Activated naive CD8-positive, alpha-beta T cell treated with anti-CD3 and anti-CD28 coated beads, Interleukin-2, amount 10 ng/mL, durations not matched to agents 7 days and 5 days (primary cell): ENCODE measurements at regions not wholly inside any gene's neighbourhood (a gene's known extent, or its start where the extent isn't known, plus 50 kb on each side); places are given as distances from the start of the nearest gene placed in this dataset.

Source experiments
- ATAC-seq: fragments of 150-1000 bp; cut with Tn5 transposase; one replicate; pipeline ENCODE4 v1.10.0; 2021; ENCODE audit warnings: low read depth, moderate library complexity
- POLR2A ChIA-PET: fragments of 350-600 bp; sonication (Branson Sonifier 250); formaldehyde crosslinking; loops from one replicate; lab custom pipeline; 2021; ENCODE audit warnings: antibody characterized with exemption; lab: Charles Lee
- DNase-seq: peaks from one replicate; pipeline ENCODE4 v3.0.0; 2021
- H3K27ac Mint-ChIP-seq: one replicate; pipeline ENCODE4 v1.8.0; 2022; ENCODE audit warnings: mild to moderate bottlenecking, mixed read lengths
- H3K27me3 Mint-ChIP-seq: one replicate; pipeline ENCODE4 v1.8.0; 2022; ENCODE audit warnings: mild to moderate bottlenecking, moderate library complexity, mixed read lengths
- H3K36me3 Mint-ChIP-seq: one replicate; pipeline ENCODE4 v1.8.0; 2021; ENCODE audit warnings: mild to moderate bottlenecking, mixed read lengths
- H3K4me1 Mint-ChIP-seq: one replicate; pipeline ENCODE4 v1.8.0; 2021; ENCODE audit warnings: mixed read lengths
- H3K4me3 Mint-ChIP-seq: one replicate; pipeline ENCODE4 v1.8.0; 2022; ENCODE audit warnings: mild to moderate bottlenecking, moderate library complexity, mixed read lengths
- H3K9me3 Mint-ChIP-seq: one replicate; pipeline ENCODE4 v1.8.0; 2021; ENCODE audit warnings: mixed read lengths

DNA sequence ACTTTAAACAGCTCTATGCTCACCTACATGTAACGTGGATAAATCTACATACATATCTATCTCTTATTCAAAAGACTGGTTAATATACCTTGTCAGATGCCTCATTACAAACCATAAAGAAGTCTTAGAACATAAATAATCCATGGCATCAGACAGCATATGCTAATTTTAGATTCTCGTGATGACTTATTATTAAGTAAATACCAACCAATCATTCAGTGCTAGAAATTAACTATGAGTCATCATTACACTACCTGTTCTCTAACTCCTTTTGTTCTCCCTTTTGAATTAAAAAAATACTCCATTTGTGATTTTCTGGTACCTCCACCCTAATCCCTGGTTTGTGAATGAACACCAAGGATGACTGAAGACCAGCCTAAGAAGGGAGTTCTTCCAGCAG is 754.3 kb upstream of the ARGLU1 start:
- Mint-ChIP-seq H3K27me3 (no peaks in the 10 kb centered on the region), H3K36me3 (no peaks in the 10 kb centered on the region), H3K27ac (no peak overlapping the region), H3K4me1 (no peaks in the 10 kb centered on the region), H3K4me3 (no peak overlapping the region), H3K9me3 (no peaks in the 10 kb centered on the region)
- POLR2A ChIA-PET, result no interaction called here
- DNase-seq (no peak), ATAC-seq (no peak)

GRCh38 chr13:107305178-107305577 is 737.2 kb upstream of the ARGLU1 start:
- no peak for ATAC-seq

DNA sequence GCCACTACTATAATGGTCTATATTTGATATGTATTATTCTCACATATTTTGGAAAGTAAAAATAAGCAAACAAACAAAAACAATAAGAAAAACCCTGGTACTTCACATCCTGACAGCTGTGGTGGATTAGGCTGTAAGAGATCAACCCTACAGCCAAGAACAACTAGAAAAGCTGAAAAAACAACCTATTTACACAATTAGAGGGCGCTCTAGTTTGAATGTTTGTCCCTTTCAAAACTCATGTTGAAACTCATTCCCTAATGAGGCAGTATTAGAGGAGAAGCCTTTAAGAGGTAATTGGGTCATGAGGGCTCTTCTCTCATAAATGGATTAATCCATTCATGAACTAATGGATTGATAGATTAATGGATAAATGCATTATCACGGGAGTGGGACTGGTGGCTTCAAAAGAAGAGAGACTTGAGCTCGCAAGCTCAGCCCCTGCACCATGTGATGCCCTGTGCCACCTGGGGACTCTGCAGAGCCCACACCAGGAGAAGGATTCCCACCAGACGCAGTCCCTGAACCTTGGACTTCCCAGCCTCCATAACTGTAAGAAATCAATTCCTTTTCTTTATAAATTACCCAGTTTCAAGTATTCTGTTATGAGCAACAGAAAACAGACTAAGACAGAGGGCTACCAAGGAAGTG is 733.9 kb upstream of the ARGLU1 start:
- POLR2A ChIA-PET, result no interaction called here
- ATAC-seq (no peak), DNase-seq (no peak)
- H3K27me3 Mint-ChIP-seq, result no peaks in the 10 kb centered on the region
- H3K4me3 Mint-ChIP-seq, result no peak overlapping the region
- no peak overlapping the region for H3K27ac Mint-ChIP-seq
- no peaks in the 10 kb centered on the region for H3K36me3 Mint-ChIP-seq
- H3K9me3 Mint-ChIP-seq, result peaks cover 4% of the 10 kb centered on the region
- H3K4me1 Mint-ChIP-seq, result no peaks in the 10 kb centered on the region

More at GRCh38 chr13:107305178-107305577, 737.2 kb upstream of the ARGLU1 start:
- POLR2A ChIA-PET, result no interaction called here
- Mint-ChIP-seq H3K4me1 (no peaks in the 10 kb centered on the region), H3K9me3 (peaks cover 3% of the 10 kb centered on the region), H3K36me3 (no peaks in the 10 kb centered on the region), H3K27me3 (no peaks in the 10 kb centered on the region), H3K4me3 (no peak overlapping the region), H3K27ac (no peak overlapping the region)
- no peak for DNase-seq

GRCh38 chr13:107299717-107300116 is 731.8 kb upstream of the ARGLU1 start:
- no peaks in the 10 kb centered on the region for H3K4me1 Mint-ChIP-seq
- no peak overlapping the region for H3K27ac Mint-ChIP-seq
- POLR2A ChIA-PET, result no interaction called here
- H3K27me3 Mint-ChIP-seq, result no peaks in the 10 kb centered on the region
- H3K9me3 Mint-ChIP-seq, result peaks cover 4% of the 10 kb centered on the region
- no peaks in the 10 kb centered on the region for H3K36me3 Mint-ChIP-seq
- ATAC-seq (no peak), DNase-seq (no peak)
- no peak overlapping the region for H3K4me3 Mint-ChIP-seq

- Mint-ChIP-seq H3K27ac (no peak overlapping the region), H3K4me1 (no peaks in the 10 kb centered on the region), H3K9me3 (peaks cover 4% of the 10 kb centered on the region), H3K36me3 (no peaks in the 10 kb centered on the region), H3K4me3 (no peak overlapping the region), H3K27me3 (no peaks in the 10 kb centered on the region)
- POLR2A ChIA-PET, result no interaction called here
- DNase-seq (no peak), ATAC-seq (no peak)
These were observed 728.9 kb upstream of the ARGLU1 start for GRCh38 chr13:107296804-107297203.

DNA sequence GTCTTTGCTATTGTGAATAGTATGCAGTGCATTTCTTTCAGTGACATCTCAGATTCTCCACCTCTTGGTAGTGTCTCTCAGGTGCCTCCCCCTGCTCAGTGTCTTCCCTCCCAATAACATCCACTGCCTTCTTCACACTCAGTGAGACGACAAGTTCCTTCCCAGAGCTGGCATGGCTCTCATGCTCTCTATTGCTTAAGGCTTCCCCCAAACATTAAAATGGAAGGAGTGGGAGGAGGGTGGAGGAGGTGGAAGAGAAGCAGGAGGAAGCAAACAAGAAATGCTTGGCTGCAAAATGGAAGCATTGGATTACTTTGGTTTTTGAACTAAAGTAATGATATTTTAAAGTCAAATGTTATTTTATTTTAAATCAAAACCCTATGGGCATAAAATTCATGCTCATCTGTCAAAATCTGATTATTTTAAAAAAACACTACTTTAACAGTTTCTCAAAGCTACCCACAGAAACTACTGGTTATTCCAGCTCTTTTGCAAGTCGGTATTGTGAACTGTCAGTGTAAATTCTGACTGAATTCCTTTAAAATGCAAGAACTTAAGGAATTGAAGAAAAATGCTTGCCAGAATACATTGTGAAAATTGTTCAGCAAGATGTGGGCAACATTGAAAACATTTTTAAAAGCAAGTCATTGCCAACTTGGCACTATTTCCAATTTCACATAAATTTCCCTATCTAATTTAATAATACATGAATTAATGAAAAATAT is 727.6 kb upstream of the ARGLU1 start:
- Mint-ChIP-seq H3K36me3 (no peaks in the 10 kb centered on the region), H3K9me3 (peaks cover 4% of the 10 kb centered on the region), H3K27me3 (no peaks in the 10 kb centered on the region), H3K4me1 (no peaks in the 10 kb centered on the region), H3K27ac (no peak overlapping the region), H3K4me3 (no peak overlapping the region)
- ATAC-seq, result no peak
- POLR2A ChIA-PET, result no interaction called here
- DNase-seq, result no peak

DNA sequence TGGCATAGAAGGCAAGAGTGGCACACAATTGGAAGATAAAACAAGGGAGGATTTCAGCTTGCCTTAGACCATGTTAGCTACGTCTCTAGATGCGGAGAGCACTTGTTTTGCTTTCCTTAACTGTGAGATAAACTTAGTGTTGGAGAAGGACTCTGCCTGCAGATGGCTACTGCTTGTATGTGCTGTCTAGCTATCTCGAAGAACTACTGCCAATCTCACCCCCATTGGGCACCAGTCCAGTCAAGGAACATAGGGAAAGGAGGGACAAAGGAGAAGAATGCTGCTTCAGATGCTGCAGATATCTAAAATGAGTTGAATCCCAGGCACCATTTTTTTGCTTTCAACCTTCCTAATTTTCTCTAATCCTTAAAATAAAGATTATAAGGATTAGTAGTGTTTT is 726.0 kb upstream of the ARGLU1 start:
- Mint-ChIP-seq H3K9me3 (peaks cover 5% of the 10 kb centered on the region), H3K36me3 (no peaks in the 10 kb centered on the region), H3K4me1 (no peaks in the 10 kb centered on the region), H3K4me3 (no peak overlapping the region), H3K27me3 (no peaks in the 10 kb centered on the region), H3K27ac (no peak overlapping the region)
- DNase-seq (no peak), ATAC-seq (no peak)
- POLR2A ChIA-PET, result no interaction called here

DNA sequence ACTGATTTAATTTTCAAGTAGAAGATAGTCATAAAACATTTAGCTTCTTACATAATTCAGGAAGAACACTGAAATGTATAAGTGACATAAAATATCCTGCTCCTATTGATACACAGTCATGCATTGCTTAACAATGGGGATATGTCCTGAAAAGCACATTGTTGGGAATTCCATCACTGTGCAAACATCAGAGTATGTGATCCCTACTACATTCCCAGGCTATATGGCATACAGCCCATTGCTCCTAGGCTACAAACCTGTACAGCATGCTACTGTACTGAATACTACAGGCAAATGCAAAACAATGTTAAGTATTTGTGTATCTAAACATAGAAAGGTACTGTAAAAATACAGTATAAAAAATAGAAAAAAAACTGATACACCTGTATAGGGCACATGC is 723.9 kb upstream of the ARGLU1 start:
- no peak overlapping the region for H3K27ac Mint-ChIP-seq
- peaks cover 5% of the 10 kb centered on the region for H3K9me3 Mint-ChIP-seq
- POLR2A ChIA-PET, result no interaction called here
- H3K4me3 Mint-ChIP-seq, result no peak overlapping the region
- DNase-seq, result no peak
- H3K27me3 Mint-ChIP-seq, result no peaks in the 10 kb centered on the region
- H3K36me3 Mint-ChIP-seq, result no peaks in the 10 kb centered on the region
- H3K4me1 Mint-ChIP-seq, result no peaks in the 10 kb centered on the region
- no peak for ATAC-seq

DNA sequence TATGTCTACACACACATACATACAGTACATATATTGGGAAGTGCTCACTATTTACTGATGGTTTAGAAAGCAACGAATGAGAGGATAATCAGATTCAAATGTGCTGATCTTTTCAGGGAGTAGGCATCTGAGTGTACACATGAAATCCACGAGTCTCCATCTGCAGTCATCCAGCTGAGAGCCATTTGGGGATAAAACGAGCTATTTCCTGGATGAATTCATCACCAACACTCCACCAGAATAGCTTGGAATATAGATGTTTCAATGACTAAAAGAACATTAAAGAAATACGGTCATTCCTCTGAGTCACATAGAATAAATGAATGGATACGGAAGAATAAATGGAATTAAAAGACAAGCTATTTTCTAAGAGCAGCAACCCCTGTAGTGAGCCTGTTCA is 721.6 kb upstream of the ARGLU1 start:
- POLR2A ChIA-PET, result interaction anchor here (0.7 kb wide), 1 partner anchor 649 kb away, joined by 3 read pairs; no protein-coding TSS in a partner anchor
- Mint-ChIP-seq H3K4me1 (no peaks in the 10 kb centered on the region), H3K4me3 (no peak overlapping the region), H3K36me3 (no peaks in the 10 kb centered on the region), H3K27ac (no peak overlapping the region), H3K9me3 (peaks cover 5% of the 10 kb centered on the region), H3K27me3 (no peaks in the 10 kb centered on the region)
- ATAC-seq (no peak), DNase-seq (no peak)

DNA sequence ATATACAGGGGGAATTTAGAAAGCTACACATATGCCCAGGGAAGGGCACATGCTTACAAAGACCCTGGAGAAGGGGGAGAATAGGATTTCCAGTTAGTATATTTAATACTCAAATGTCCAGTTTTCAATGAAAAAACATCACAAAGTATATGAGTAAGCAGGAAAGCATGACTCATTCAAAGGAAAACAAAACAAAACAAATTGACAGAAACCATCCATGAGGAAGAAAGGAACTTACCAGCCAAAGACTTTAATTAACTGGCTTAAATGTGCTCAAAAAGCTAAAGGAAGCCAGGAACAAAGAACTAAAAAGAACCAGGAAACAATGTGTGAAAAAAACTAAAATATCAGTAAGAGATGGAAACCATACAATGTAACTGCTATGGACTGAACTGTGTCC is 716.2 kb upstream of the ARGLU1 start:
- no peak for ATAC-seq
- H3K36me3 Mint-ChIP-seq, result no peaks in the 10 kb centered on the region
- no peak for DNase-seq
- POLR2A ChIA-PET, result no interaction called here
- peaks cover 6% of the 10 kb centered on the region for H3K9me3 Mint-ChIP-seq
- H3K27me3 Mint-ChIP-seq, result no peaks in the 10 kb centered on the region
- H3K4me1 Mint-ChIP-seq, result no peaks in the 10 kb centered on the region
- H3K27ac Mint-ChIP-seq, result no peak overlapping the region
- no peak overlapping the region for H3K4me3 Mint-ChIP-seq

GRCh38 chr13:107277911-107278310 is 710.0 kb upstream of the ARGLU1 start:
- DNase-seq (no peak), ATAC-seq (no peak)
- Mint-ChIP-seq H3K4me1 (no peaks in the 10 kb centered on the region), H3K27ac (no peak overlapping the region), H3K36me3 (no peaks in the 10 kb centered on the region), H3K4me3 (no peak overlapping the region), H3K27me3 (no peaks in the 10 kb centered on the region), H3K9me3 (peaks cover 4% of the 10 kb centered on the region)
- POLR2A ChIA-PET, result no interaction called here

DNA sequence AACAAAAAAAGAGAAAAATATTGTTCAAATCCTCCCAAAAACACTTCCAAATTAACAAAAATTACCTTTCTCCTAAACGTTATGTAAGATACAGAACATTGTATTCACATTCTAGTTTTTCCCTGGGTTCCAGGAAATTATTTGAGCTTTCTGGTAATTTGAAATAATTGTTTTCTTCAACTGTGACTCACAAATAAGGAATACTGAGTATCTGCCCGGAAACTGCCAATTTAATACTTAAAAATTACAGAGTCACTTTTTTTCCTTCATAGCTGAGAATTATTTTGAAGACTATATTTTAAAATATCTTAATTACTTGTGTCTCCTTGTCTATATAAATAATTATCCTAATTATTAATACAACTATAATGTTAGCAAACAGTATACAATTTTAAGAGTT is 709.0 kb upstream of the ARGLU1 start:
- Mint-ChIP-seq H3K4me1 (no peaks in the 10 kb centered on the region), H3K27me3 (no peaks in the 10 kb centered on the region), H3K4me3 (no peak overlapping the region), H3K9me3 (peaks cover 4% of the 10 kb centered on the region), H3K36me3 (no peaks in the 10 kb centered on the region), H3K27ac (no peak overlapping the region)
- POLR2A ChIA-PET, result no interaction called here
- DNase-seq (no peak), ATAC-seq (no peak)

- Mint-ChIP-seq H3K4me3 (no peak overlapping the region), H3K27ac (no peak overlapping the region), H3K27me3 (no peaks in the 10 kb centered on the region), H3K36me3 (no peaks in the 10 kb centered on the region), H3K9me3 (peaks cover 5% of the 10 kb centered on the region), H3K4me1 (peaks cover 2% of the 10 kb centered on the region)
- DNase-seq (no peak), ATAC-seq (no peak)
- POLR2A ChIA-PET, result no interaction called here
These were observed 708.1 kb upstream of the ARGLU1 start for GRCh38 chr13:107275945-107276614.

- POLR2A ChIA-PET, result no interaction called here
- ATAC-seq, result no peak
- peaks cover 6% of the 10 kb centered on the region for H3K9me3 Mint-ChIP-seq
These were observed 707.4 kb upstream of the ARGLU1 start for GRCh38 chr13:107275312-107275711.

More at GRCh38 chr13:107275312-107275711, 707.4 kb upstream of the ARGLU1 start:
- H3K4me3 Mint-ChIP-seq, result no peak overlapping the region
- no peaks in the 10 kb centered on the region for H3K27me3 Mint-ChIP-seq
- H3K27ac Mint-ChIP-seq, result no peak overlapping the region
- DNase-seq, result no peak
- H3K36me3 Mint-ChIP-seq, result no peaks in the 10 kb centered on the region
- H3K4me1 Mint-ChIP-seq, result peaks cover 3% of the 10 kb centered on the region
